ENCODE measurements at regions not wholly inside any gene's neighbourhood (a gene's known extent, or its start where the extent isn't known, plus 50 kb on each side); places are given as distances from the start of the nearest gene placed in this dataset.

GRCh38 chr10:123398180-123398591 lies 244.0 kb downstream of the BUB3 start:
- no peak for DNase-seq
- Histone ChIP-seq H3K4me3 (ENCODE audit: low read depth, low read length) (no peak overlapping the region), H3K27me3 (replicated peaks) (no peaks in the 10 kb centered on the region), H3K36me3 (replicated peaks) (no peaks in the 10 kb centered on the region), H3K27ac (no peak overlapping the region)
- no peak for TF ChIP-seq CTCF (IDR thresholded peaks at IDR 0.05; ENCODE audit: low read depth, low read length, missing control alignments)
- in situ Hi-C loops (cut with HindIII; ENCODE audit: low pct_ligation_motif_present, low sequenced_read_pairs): no loop called here

DNA sequence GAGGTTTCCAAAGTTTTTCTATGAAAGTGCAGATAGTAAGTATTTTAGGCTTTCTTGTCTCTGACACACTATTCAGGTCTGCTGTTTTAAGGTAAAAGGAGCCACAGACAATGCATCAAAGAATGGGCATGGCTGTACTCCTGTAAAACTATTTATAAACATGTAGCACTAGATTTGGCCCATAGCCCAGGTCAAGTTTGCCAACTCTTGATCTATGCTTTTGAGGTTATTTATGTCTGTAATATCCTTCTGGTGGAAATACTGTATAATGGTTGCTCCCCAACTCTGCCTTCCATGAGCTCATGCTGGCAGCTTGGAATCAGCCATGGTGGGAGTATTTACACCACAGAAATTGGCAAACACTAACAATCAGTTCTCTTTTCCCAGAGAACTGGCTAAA lies 244.6 kb downstream of the BUB3 start:
- in situ Hi-C loops (cut with HindIII; ENCODE audit: low pct_ligation_motif_present, low sequenced_read_pairs): no loop called here
- Histone ChIP-seq H3K4me3 (ENCODE audit: low read depth, low read length) (no peak overlapping the region), H3K27ac (no peak overlapping the region), H3K27me3 (replicated peaks) (no peaks in the 10 kb centered on the region), H3K36me3 (replicated peaks) (no peaks in the 10 kb centered on the region)
- DNase-seq: no peak
- no peak for TF ChIP-seq CTCF (IDR thresholded peaks at IDR 0.05; ENCODE audit: low read depth, low read length, missing control alignments)

DNA sequence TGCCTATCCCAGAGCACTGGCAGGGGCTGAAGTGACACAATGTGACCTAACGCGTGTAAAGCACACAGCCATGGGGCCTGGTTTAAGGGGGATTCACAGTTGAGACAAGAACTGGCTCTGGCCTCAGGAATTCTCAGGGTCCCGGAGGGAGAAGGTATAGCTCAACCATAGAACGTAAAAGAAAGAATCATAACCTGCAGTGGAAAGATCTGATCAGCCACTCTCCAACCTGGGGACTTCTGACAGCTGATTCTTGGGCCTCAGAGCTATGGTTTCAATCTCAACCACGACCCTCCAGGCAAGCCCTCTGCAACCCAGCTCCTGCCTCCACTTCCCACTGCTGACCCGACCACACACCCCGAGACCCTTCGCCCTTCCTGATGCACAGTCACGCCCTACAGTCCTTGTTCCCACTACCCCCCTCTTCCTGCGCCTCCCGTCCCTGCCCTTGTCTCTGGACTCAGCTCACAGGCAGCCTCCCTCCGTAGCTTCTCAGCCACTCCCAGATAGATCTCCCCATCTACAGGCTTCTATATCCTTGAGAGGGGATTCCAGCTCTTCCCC lies 245.2 kb downstream of the BUB3 start:
- no peak for TF ChIP-seq CTCF (IDR thresholded peaks at IDR 0.05; ENCODE audit: low read depth, low read length, missing control alignments)
- H3K27me3 ChIP-seq (replicated peaks): no peaks in the 10 kb centered on the region
- DNase-seq: no peak
- H3K36me3 ChIP-seq (replicated peaks): no peaks in the 10 kb centered on the region
- no peak overlapping the region for H3K27ac ChIP-seq
- H3K4me3 ChIP-seq (ENCODE audit: low read depth, low read length): no peak overlapping the region
- in situ Hi-C loops (cut with HindIII; ENCODE audit: low pct_ligation_motif_present, low sequenced_read_pairs): no loop called here

GRCh38 chr10:123402021-123402420 lies 247.8 kb downstream of the BUB3 start:
- Histone ChIP-seq H3K27me3 (replicated peaks) (no peaks in the 10 kb centered on the region), H3K27ac (no peak overlapping the region), H3K4me3 (ENCODE audit: low read depth, low read length) (no peak overlapping the region), H3K36me3 (replicated peaks) (no peaks in the 10 kb centered on the region)
- in situ Hi-C loops (cut with HindIII; ENCODE audit: low pct_ligation_motif_present, low sequenced_read_pairs): no loop called here
- no peak for TF ChIP-seq CTCF (IDR thresholded peaks at IDR 0.05; ENCODE audit: low read depth, low read length, missing control alignments)
- DNase-seq: no peak

- no peak for TF ChIP-seq CTCF (IDR thresholded peaks at IDR 0.05; ENCODE audit: low read depth, low read length, missing control alignments)
- in situ Hi-C loops (cut with HindIII; ENCODE audit: low pct_ligation_motif_present, low sequenced_read_pairs): no loop called here
- no peak for DNase-seq
- no peaks in the 10 kb centered on the region for H3K27me3 ChIP-seq (replicated peaks)
- no peaks in the 10 kb centered on the region for H3K36me3 ChIP-seq (replicated peaks)
- H3K27ac ChIP-seq: no peak overlapping the region
- no peak overlapping the region for H3K4me3 ChIP-seq (ENCODE audit: low read depth, low read length)
Observed at GRCh38 chr10:123402656-123403055, 248.5 kb downstream of the BUB3 start.

GRCh38 chr10:123404357-123404756 lies 250.2 kb downstream of the BUB3 start:
- Histone ChIP-seq H3K36me3 (replicated peaks) (no peaks in the 10 kb centered on the region), H3K4me3 (ENCODE audit: low read depth, low read length) (no peak overlapping the region), H3K27me3 (replicated peaks) (no peaks in the 10 kb centered on the region), H3K27ac (no peak overlapping the region)
- no peak for DNase-seq
- in situ Hi-C loops (cut with HindIII; ENCODE audit: low pct_ligation_motif_present, low sequenced_read_pairs): no loop called here
- TF ChIP-seq CTCF (IDR thresholded peaks at IDR 0.05; ENCODE audit: low read depth, low read length, missing control alignments): no peak

Data from brain microvascular endothelial cell (primary cell).